GM12864 (cell line): ENCODE measurements at regions not wholly inside any gene's neighbourhood (a gene's known extent, or its start where the extent isn't known, plus 50 kb on each side); places are given as distances from the start of the nearest gene placed in this dataset.

ENCODE experiments used
- DNase-seq: peaks from one replicate; pipeline ENCODE4 v3.0.0-alpha.2; 2011; ENCODE audit warnings: low read depth
- H3K4me3 ChIP-seq: 2 replicates; pipeline ENCODE4 v1.5.1; 2011; ENCODE audit warnings: mild to moderate bottlenecking, low read depth, low read length, control low read depth
- TF ChIP-seq, protein P1 (sequence below): IDR thresholded peaks from 2 replicates; pipeline ENCODE4 v1.5.1; 2011; ENCODE audit warnings: low read depth, mild to moderate bottlenecking, moderate library complexity, low read length, control low read depth, inconsistent platforms; ENCODE audit errors: missing control alignments

DNA sequence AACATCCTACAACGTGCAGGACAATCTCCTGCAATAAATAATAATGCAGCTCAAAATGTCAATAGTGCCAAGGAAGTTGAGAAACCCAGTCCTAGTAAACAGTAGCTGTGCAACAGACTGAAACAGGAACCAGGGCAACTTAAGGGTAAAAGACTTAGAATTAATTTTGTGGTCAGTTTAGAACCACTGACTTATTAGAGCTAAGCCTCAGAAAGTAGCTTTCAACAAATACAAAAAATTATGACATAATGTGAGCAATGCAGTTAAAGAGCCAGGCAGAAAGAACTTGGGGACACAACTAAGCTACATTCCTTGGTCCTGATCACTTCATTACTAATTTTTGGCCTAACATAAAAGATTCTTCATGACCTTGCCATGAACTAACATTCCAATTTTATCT is 195.4 kb downstream of the MACC1 start:
- peak; percentile 30 for DNase-seq
- TF ChIP-seq, protein P1, sequence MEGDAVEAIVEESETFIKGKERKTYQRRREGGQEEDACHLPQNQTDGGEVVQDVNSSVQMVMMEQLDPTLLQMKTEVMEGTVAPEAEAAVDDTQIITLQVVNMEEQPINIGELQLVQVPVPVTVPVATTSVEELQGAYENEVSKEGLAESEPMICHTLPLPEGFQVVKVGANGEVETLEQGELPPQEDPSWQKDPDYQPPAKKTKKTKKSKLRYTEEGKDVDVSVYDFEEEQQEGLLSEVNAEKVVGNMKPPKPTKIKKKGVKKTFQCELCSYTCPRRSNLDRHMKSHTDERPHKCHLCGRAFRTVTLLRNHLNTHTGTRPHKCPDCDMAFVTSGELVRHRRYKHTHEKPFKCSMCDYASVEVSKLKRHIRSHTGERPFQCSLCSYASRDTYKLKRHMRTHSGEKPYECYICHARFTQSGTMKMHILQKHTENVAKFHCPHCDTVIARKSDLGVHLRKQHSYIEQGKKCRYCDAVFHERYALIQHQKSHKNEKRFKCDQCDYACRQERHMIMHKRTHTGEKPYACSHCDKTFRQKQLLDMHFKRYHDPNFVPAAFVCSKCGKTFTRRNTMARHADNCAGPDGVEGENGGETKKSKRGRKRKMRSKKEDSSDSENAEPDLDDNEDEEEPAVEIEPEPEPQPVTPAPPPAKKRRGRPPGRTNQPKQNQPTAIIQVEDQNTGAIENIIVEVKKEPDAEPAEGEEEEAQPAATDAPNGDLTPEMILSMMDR: no peak
- H3K4me3 ChIP-seq: no peak overlapping the region

DNA sequence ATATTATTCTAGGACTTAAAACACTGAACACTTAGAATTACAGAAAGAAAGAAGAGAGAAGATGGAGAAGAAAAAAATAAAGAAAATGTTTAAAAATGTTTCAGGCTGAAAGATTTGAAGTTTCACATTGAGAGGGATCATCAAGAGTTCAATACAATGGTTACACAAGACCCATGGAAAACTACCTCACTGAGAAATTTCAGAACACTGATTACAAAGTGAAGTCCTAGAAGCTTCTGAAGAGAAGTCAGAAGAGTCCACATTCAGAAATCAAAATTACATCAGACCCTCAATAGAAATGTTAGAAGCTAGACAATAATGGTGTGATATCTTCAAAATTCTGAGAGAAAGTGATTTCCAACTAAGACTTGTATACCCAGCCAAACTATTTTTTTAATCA is 196.1 kb downstream of the MACC1 start:
- H3K4me3 ChIP-seq: no peak overlapping the region
- no peak for DNase-seq
- TF ChIP-seq, protein P1: no peak

DNA sequence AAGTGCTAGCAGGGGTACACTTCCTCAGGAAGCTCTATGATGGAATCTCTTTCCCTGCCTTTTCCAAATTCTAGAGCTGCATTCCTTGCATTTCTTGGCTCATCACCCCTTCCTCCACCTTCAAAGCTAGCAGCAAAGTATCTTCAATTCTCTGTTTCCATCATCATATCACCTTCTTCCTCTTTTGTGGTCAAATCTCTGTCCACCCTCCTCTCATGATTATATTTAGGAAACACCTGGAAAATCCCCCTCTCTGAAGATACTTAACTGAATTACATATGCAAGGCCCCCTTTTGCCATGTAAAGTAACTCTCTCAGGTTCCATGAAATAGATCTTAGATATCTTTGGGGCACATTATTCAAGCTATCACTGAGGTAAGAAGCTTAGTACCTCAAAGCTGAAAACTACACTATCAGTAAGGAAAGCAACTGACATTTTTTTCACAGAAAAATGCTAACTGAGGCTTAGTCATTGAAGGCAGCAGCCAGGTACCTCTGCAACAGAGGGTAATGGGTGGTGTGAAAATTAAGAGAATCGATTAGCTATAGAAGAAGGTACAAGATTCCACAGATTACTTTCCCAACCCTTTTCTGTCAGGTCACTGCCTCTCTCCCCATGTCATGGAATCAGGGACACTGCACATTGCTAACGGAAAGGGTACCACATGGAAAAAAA is 197.3 kb downstream of the MACC1 start:
- H3K4me3 ChIP-seq: no peak overlapping the region
- TF ChIP-seq, protein P1: no peak
- DNase-seq: peak; percentile 26

DNA sequence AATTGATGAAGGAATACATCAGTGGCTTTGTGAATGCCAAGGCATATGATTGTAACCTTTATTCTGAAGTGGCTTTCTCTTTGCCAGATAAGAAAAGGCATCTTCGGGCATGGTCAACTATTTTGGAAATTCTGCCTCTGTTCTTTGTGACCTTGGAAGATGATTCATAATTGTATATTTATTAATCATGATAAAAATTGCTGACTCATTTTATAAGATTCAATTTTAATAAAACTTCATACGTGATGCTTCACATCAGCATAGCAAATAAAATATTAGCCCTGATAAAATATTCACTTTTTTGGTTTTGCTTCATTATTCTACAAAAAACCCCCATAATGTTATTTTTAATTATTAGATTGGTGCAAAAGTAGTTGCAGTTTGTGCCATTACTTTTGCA is 200.5 kb downstream of the MACC1 start:
- TF ChIP-seq, protein P1: no peak
- H3K4me3 ChIP-seq: no peak overlapping the region
- DNase-seq: no peak

DNA sequence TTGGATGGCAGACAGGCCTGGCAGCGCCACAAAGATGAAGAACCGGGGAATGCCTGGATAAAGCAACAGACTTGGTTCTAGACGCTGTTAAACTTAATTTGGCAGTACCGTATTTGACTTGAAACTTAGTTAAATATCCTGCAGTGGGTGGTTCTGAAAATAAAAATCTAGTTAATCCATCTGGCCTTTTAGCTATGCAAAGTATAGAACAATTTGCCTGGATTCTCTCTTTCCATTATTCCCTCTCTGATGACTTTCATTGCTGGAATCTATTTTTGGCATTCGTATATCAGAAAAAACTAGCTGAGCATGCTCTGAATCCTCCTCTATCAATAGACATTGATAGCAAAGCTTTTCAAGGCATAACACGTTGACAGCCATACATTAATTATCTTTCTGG is 203.6 kb downstream of the MACC1 start:
- H3K4me3 ChIP-seq: no peak overlapping the region
- DNase-seq: no peak
- TF ChIP-seq, protein P1: no peak

DNA sequence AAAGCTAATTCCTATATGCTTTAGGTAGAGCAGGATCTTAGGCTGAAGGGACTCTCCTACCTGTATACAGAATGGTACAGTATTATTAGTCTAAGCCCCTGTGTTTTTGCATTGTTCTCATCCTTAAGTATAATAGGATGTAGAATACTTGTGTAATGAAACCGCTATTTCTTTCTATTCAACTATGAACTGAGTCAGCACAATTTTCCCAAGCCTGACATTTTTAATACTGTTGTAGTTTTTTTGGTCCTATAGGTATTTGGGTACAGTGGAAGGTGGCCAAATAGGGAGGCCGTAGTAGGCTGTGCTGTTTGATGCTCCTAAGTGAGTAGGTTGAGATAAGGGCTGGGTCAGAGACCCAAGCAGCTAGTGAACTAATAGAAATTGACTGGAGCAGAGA is 205.1 kb downstream of the MACC1 start:
- no peak overlapping the region for H3K4me3 ChIP-seq
- TF ChIP-seq, protein P1: no peak
- DNase-seq: no peak

DNA sequence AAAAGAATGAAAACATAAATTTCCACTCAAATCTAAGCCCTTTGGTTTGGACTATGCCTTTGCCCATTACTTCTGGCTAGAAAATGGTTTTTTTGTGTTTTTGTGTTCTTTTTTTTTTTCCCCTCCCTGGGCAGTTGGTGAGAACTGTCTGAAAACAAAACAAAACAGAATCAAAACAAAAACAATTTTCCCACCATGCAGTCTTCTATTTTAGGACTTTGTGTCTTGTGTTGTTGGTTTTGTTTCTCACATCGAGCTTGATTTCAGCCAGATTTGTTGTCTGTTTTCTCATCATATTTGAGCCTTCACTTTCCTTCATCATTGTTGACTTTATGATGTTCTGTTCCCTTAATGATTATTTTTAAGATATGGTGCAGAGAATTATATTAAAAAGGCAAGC is 206.3 kb downstream of the MACC1 start:
- no peak for DNase-seq
- no peak overlapping the region for H3K4me3 ChIP-seq
- TF ChIP-seq, protein P1: no peak
